ENCODE measurements at regions not wholly inside any gene's neighbourhood (a gene's known extent, or its start where the extent isn't known, plus 50 kb on each side); places are given as distances from the start of the nearest gene placed in this dataset.

DNA sequence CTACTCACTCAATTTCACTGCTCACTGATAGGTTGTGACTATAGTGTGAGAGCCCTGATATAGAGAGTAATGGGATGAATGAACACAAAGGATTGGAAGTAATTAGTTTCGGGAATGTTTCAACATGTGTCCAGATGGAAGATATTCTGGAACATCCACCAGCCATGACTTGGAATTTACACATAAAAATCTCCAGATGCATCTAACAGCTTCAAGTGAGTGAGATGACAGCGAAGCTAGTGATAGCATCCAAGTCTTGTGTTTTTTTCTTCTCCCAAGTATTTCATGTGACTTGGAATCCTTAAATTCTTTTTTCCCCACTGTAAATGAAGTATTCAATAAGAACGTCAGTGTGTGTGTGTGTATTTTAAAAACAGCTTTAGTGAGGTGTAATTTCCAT, 82.1 kb downstream of the CLDN34 start:
- TF ChIP-seq, protein P1, sequence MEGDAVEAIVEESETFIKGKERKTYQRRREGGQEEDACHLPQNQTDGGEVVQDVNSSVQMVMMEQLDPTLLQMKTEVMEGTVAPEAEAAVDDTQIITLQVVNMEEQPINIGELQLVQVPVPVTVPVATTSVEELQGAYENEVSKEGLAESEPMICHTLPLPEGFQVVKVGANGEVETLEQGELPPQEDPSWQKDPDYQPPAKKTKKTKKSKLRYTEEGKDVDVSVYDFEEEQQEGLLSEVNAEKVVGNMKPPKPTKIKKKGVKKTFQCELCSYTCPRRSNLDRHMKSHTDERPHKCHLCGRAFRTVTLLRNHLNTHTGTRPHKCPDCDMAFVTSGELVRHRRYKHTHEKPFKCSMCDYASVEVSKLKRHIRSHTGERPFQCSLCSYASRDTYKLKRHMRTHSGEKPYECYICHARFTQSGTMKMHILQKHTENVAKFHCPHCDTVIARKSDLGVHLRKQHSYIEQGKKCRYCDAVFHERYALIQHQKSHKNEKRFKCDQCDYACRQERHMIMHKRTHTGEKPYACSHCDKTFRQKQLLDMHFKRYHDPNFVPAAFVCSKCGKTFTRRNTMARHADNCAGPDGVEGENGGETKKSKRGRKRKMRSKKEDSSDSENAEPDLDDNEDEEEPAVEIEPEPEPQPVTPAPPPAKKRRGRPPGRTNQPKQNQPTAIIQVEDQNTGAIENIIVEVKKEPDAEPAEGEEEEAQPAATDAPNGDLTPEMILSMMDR (IDR thresholded peaks at IDR 0.05): no peak
- no peak for TF ChIP-seq POLR2A (IDR thresholded peaks at IDR 0.05)
